ENCODE measurements at regions not wholly inside any gene's neighbourhood (a gene's known extent, or its start where the extent isn't known, plus 50 kb on each side); places are given as distances from the start of the nearest gene placed in this dataset.

- no peak for DNase-seq
Observed at GRCh38 chr14:104277416-104278213, 139.2 kb downstream of the KIF26A start.

GRCh38 chr14:104278214-104278534 lies 139.8 kb downstream of the KIF26A start:
- DNase-seq: no peak

DNA sequence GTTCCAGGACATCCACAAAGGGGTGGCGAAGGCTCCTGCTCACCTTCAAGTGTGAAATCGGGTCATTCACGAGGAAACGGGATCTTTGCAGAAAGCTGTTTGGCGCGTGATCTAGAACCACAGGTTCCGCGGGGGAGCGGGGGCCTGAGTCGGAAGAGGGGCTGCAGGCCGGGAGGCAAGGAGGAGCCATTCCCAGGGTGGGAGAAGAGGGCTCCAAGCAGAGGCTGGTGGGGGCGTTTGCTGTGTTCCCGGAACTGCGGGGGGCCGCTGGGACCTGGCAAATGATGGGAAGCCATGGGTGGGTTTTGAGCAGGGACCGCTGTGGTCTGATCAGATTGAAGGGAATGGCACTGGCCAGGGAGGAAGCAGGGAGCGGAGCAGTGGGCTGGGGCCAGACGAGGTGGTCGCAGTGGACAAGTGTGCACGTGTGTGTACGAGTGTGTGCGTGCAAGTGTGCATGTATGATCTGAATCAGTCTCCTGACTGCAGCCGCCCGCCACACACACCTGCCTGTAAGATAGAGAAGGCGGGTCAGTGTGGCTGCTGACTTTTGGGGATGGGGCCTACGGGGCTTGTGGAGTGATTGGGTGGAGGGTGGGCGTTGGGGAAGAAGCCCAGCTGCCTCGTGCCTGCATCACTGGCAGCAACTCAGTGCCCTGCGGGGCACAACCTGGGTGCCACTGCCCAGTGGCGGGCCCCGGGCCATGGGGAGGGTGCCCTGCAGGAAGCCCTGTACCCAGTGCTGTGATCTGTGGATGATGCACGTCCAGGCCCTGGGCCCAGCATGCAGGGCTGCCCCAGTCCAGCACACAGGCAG lies 141.9 kb downstream of the KIF26A start:
- no peak for DNase-seq

DNA sequence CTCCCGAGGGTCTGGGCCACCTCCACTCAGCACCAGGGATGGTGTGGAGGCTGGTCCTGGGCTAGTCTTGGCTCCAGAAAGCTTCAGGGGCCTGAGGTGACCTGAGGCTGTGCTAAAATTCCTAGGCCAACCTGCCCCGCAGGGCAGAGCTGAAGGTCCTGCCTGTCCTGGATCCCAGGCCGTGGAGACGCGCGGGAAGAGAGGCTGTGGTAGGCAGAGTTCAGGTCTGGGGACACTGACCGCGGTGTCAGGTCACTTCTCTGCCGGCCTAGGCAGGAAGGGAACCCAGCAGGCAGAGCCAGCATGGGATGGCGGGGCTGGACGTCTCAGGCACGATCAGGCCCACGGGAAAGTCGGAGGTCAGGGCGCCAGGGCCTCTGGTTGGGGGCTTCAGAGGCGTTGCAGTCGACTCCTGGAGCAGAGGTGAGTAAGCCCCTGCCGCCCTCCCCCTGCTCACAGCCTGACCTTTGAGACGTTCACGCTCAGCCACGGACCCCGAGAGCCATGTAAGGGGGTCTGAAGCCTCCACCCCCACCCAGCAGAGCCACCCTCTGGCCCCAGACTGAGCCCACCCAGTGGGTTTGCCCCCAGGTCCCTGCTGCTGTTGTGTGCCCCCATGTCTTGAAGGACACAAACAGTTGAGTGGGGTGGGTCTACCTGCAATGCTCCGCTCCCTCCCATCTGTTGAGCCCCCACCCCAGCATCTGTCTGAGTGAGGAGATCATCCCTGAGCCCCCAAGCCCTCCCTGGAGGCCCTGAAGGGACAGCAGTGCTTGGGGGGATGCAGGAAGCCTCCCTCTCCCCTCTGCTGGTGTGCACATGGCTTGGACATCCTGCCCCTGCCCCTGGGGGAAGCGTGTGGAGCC lies 142.7 kb downstream of the KIF26A start:
- DNase-seq: no peak

- DNase-seq: no peak
Observed at GRCh38 chr14:104281768-104282301, 143.4 kb downstream of the KIF26A start.

DNA sequence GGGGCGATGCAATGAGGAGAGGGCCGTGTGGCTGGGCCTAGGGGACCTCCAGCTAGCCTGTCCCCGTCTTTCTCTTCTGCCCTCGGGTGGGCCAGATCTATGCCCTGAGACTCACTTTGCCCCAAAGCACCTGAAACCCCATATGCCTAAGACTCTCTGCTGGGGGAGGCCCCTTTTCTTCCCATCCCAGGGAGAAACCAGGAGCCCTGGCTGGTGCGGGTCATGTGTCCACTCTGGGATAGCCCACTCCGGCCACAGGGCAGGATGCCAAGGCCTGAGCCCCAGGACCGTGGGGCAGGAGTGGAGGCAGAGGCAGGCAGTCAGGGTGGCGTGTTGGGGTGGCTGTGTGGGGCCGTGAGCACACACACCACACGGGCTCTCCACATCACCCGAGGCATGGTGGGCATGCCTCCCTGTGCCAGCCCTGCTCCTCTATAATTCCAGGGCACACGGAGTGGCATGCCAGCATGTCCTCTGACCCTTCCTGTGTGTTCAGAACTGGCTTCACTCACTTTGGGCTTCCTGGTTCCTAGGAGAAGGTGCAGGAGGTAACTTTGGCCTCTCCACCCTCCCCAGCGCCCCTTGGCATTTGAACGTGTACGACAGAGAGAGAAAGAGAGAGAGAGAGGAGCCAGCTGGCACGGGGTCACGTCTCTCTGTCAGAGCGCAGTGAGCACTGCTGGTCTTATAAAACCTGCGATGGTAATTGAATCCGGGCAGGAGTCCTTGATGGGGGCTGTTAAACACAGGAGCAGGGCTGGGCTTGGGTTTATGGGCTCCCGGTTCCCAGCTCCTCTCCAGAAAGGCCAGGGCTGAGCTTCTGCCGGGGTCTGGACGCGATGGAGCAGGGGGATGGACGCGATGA lies 144.2 kb downstream of the KIF26A start:
- no peak for DNase-seq

GRCh38 chr14:104283197-104284106 lies 145.1 kb downstream of the KIF26A start:
- DNase-seq: no peak

GRCh38 chr14:104284107-104284592 lies 145.8 kb downstream of the KIF26A start:
- no peak for DNase-seq

GRCh38 chr14:104284636-104285507 lies 146.5 kb downstream of the KIF26A start:
- DNase-seq: no peak

DNA sequence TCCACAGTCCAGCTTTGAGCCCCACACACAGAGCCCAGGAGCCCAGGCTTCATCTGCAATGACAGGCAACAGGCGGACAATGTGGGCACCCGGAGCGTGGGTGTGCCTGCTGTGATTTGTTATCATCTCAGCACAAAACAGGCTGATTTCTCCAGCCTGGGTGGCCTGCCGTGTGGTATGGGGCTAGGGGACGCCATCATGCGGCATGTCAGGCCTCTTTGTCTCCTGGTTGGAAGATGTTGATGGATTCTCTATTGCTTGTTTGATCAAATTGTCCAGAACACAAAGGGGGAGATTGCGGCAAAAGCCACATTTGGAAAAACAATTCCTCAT lies 147.1 kb downstream of the KIF26A start:
- DNase-seq: no peak

DNA sequence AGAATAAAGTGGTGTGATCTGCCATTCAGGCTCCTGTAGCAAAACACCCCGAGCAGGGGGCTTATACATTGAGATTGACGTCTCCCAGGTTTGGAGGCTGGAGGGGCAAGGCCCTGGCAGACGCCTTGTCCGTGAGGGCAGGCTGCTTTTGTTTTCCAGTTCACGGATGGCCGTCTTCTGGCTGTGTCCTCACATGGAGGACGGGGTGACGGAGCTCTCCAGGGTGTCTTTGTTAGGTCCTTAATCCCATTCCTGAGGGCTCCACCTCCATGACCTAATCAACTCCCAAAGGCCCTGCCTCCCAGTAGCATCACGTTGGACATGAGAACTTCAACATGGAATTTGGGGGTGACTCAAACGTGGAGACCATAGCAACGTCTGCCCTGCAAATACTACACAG lies 147.7 kb downstream of the KIF26A start:
- no peak for DNase-seq

- DNase-seq: no peak
Observed at GRCh38 chr14:104286496-104286895, 148.1 kb downstream of the KIF26A start.

- no peak for DNase-seq
Observed at GRCh38 chr14:104287301-104288009, 149.1 kb downstream of the KIF26A start.

- no peak for DNase-seq
Observed at GRCh38 chr14:104288272-104288671, 149.9 kb downstream of the KIF26A start.

GRCh38 chr14:104289507-104289906 lies 151.1 kb downstream of the KIF26A start:
- DNase-seq: no peak

- no peak for DNase-seq
Observed at GRCh38 chr14:104290058-104290667, 151.8 kb downstream of the KIF26A start.

DNA sequence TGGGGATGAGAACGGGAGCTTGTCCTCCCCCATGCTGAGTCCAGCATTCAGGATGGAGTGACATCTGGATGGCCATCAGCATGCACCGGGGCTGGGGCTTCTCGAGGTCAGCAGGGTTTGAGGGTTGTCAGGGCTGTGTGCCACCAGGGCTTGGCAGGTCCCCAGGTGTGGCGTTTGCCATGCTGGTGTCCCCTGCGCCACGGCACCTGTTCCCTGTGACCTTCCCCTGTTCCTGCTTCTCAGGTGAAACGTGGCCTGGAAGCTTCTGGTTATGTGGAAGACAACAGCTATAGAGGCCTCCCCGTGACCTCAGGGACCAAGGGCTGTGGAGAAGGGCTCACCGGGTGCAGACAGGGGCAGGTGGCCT lies 152.4 kb downstream of the KIF26A start:
- no peak for DNase-seq

DNA sequence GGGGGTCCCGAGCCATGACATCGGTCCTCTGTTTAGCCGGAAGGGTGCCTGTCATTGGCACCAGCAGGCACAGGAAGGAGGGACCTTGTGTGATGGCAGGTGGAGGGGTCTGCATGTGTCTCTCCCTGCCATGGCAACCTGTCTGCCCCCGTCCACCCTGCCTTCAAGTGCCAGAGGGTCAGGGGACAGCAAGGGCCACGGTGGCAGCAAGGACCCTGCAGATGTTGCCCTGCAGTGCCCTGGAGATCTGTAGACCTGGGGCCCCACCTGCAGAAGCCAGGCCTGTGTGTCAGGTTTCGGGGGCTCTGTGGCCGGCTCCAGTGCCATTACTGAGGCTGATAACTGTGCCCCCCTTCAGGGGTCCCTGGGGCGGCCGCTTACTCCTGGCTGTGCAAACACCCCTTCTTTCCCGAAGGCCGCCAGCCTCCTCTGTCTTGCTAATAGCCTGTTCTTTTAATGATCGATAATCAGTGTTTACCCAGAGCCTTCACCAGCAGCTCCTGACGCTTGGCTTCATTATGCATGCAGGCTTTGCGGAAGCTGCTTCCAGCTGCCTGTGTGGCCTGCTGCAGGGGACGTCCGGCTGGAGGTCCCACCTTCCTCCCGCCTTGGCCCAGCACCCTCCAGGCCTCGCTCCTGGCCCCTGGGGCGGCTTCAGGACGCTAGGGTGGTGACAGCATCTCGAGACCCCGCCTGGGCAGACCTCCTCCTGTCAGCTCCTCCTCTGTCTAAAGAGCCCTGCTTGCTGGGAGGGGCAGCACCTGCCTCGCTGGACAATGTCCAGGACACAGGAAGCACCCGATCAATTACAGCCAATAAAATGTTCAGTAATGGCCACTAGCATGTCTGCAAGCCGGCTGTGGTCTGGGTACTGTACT lies 153.0 kb downstream of the KIF26A start:
- peak; percentile 44 to 75 for DNase-seq
